ENCODE measurements at regions not wholly inside any gene's neighbourhood (a gene's known extent, or its start where the extent isn't known, plus 50 kb on each side); places are given as distances from the start of the nearest gene placed in this dataset.

- TF ChIP-seq ZNF8 (CRISPR knock-in tag; IDR thresholded peaks at IDR 0.05) (no peak), PATZ1 (CRISPR knock-in tag; IDR thresholded peaks at IDR 0.05; ENCODE audit: borderline replicate concordance) (no peak)
Observed at GRCh38 chr3:1700650-1701049, 398.0 kb upstream of the CNTN4 start.

Measured in SK-N-SH treated with all-trans-retinoic acid at 6 μM for 48 hours (cell line).